GM21619 (cell line): ENCODE measurements at regions not wholly inside any gene's neighbourhood (a gene's known extent, or its start where the extent isn't known, plus 50 kb on each side); places are given as distances from the start of the nearest gene placed in this dataset.

ENCODE experiments used
- ATAC-seq: cut with Tn5 transposase; IDR thresholded peaks from one replicate; pipeline ENCODE4 v1.9.1; 2021; ENCODE audit not compliant: unreplicated experiment

DNA sequence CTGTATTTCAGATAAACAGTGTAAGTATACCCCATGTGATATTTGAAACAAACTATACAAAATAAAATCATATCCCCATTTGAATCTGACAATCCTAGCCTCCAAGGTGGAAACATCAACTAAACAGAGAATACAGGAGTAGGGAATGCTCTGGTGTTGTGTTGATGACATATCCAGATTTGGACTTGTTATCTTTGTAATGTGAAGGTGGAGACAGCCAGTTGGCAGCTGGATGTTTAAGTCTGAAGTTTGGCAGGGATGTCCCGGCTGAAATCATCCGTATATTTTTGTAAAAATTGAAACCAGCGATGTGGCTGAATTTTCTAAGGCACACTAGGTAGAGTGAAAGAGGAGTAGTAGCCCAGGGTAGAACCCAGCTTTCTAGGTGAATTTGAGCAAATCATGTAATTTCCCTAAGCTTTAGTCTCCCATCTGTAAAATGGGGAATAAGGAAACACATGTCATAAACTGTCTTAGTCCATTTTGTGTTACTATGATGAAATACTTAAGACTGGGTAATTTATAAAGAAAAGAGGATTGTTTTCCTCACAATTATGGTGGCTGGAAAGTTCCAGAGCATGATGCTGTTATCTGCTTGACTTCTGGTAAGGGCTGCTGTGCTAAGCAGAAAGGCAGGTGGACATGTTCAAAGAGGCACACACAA is 246.6 kb upstream of the APCDD1 start:
- no peak for ATAC-seq

DNA sequence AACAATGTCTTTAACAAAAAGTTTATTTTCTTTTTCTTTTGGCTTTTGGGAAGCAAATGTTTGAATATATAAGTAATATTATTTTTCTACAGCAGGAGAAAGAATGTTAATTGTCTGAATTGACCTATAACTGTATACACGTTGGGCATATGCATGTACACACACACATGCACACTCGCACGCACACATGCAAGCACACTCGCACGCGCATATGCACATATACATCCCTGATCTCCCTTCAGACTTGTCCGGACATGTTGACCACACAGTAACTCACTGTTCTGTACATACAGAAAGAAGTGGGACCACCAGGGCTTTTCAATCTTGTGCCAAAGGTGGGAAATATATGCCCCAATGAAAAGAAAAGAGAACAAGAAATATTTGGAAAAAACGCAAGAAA is 245.1 kb upstream of the APCDD1 start:
- no peak for ATAC-seq

DNA sequence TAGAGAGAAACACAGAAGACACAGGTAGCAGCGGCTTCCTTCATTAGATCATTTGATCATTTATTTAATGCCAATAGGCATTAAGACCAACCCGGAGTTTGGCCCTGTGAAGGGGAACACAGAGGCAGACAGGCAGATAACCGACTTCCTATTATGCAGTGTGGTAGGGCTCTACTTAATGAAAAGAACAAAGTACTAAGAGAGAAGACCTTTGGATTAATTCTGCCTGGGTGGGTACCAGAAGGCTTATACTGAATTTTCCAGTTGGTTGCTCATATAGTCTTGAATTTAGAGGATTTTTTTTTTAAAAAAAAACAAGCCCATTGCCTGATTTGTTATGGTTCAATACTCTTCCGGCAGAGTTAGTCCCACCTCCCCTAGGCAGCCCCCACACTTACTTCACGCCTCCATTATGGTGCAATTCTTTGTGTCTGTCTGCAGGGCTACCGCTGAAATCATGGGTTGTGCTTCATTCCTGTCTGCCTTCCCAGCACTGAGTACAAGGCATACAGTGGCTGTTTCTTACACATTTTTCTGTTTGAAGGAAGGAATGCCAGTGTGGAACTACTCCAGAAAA is 244.3 kb upstream of the APCDD1 start:
- ATAC-seq = no peak

DNA sequence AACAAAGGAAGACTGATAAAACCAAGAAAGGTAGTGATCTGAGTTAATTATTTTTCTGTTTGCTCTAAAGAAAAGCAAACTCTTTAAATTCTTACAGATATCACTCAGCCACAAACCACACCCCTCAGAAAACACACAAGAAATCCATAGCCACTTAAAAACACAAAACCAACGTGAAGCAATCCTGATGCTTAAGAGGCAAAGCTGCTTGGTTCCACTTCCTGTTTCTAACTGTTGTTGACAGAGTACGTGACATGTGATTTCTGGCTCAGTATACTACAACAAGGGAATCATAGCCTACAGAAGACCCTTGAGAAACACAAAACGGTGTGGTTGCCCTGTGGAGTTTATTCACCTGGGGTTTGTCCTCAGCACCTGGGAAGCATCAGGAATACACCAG is 240.9 kb upstream of the APCDD1 start:
- ATAC-seq = no peak

DNA sequence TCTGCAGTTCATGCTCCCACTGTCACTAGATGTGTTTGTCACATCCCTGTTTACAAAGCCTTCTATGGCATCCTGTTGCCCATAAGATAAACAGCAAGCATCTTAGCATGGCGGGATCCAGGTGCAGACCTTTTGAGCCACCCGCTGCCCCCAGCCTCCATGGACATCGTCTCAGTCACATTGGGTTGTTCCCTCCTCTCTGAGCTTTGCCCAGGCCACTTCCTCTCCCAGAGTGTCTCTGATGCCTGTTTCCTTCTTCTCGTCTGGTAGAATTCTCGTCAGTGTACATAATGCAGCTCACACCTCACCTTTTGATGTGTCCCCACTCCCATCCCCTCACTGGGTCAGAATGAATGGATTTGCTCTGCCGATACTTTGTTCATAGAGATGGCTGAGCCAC is 239.0 kb upstream of the APCDD1 start:
- no peak for ATAC-seq

DNA sequence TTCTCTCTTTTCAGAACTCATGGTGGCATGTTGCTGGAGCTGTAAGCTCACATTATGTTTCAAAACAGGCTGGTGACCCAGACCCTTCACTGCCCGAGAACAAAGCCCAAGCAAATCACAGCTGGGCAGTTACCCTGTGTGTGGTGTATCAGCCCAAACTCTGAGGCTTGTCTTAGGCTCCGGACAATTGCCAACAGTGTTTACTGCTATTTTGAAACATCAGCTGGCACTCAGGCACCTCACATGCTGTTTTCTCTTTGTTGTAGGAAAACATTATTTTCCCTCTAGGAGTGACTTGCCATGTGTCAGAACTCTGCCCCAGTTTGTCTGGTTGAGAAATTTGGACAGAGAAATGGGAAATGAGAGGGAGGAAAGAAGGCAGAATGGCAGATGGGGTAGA is 237.6 kb upstream of the APCDD1 start:
- ATAC-seq = no peak

DNA sequence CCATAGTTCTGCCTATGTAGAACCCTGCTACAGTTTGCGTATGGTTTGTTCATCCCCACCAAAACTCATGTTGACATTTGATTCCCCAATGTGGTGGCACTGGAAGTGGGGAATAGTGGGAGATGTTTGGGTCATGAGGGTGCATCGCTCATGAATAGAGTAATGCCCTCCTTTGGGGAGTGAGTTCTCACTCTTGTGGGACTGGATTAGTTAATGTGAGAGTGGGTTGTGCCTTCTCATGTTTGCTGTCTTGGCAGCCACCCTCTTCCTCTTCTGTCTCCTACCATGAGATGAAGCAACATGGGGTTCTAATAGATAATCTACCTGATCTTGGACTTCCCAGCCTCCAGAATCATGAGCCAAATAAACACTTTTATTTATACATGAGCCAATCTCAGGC is 237.2 kb upstream of the APCDD1 start:
- ATAC-seq = no peak

DNA sequence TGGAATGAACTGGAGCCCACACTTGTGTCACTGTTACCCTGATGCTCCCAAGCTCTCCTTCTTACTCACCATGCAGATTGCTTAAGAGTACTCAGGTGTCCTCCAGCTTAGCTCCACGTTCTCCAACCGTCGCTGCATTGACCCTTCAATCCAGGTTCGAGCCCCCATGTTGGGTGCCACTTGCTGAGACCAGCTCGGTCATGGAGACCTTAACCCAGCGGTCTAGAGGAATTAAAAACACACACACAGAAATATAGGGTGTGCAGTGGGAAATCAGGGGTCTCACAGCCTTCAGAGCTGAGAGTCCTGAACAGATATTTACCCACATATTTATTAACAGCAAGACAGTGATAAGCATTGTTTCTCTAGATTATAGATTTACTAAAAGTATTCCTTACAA is 229.1 kb upstream of the APCDD1 start:
- ATAC-seq = no peak

DNA sequence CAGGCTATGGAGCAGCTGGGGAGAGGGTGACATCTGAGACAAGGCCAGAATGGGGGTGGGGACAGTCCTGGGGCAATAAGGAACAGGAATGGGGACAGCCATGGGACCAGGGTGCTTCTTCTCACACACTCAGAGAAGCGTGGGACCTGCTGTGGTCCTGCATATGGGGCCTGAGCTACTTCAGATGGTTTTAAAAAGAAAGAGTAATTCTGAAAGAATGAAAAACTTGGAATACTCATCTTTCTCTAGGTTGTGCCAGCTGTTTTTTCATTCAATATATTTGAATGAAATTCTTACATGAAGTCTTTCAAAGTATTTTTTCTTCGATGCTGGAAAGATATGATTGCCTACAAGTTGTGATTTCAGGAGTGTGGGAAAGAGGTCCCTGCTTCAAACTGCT is 227.5 kb upstream of the APCDD1 start:
- no peak for ATAC-seq

DNA sequence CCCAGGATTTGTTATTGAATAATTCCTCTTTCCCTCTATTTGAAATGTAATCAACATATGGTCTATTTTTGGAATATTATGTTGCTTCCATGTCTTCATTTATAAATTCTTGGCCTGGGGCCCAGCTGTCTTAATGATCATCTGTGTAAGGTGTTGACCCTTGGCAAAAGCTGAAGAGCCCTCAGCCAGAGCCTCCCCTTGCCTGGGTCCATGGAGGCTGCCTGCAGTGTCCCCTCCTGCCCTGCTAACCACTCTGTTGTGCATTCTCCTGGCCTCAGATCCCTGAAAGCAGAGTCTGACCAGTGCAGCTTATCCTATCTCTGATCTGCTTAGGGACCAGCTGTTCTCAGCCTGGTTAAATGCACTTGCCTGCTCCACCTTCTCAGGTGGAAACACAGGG is 226.1 kb upstream of the APCDD1 start:
- no peak for ATAC-seq

DNA sequence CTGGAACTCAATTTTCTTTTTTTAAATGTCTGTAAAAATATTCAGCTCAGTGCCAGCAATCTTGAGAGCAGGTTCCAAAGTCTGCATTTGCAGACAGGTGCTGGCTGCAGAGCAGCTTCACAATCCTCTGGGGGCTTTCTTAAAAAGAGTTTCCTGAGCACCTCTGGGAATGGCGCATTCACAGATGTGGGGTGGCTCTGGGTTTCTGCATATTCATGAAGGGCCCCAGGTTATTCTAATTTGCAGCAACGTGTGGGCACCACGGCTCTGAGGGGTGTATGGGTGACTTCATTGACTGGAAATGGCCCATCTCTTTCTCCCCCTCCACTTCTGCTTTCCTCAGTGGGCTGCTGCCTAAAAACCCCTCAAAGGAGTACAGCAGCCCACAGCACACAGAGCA is 225.0 kb upstream of the APCDD1 start:
- ATAC-seq = no peak

DNA sequence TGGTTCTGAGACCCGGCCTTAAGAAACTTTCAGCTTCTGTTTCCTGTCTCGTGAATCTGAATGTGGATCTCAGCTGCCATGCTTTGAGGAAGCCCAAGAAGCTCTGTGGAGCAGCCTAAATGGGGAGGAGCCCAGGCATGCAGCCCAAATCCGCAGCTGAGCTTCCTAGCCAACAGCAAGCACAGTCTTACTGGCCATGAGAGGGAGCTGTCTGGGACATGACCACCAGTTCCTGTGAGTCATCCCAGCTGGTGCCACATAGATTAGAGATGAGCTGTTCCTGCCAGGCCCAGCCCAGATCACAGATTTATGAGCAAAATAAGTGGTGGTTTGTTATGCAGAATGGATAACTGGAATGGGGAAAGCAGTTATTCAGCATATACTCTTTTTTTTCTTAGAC is 224.4 kb upstream of the APCDD1 start:
- ATAC-seq = no peak

DNA sequence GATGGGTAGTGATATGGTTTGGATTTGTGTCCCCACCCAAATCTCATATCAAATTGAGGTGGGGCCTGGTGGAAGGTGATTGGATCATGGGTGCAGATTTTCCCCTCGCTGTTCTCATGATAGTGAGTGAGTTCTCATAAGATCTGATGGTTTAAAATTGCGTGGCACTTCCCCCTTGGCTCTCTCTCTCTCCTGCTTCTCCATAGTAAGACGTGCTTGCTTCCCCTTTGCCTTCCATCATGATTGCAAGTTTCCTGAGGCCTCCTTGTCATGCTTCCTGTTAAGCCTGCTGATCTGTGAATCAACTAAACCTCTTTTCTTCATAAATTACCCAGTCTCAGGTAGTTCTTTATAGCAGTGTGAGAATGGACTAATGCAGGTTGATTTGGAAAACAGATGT is 223.2 kb upstream of the APCDD1 start:
- no peak for ATAC-seq

DNA sequence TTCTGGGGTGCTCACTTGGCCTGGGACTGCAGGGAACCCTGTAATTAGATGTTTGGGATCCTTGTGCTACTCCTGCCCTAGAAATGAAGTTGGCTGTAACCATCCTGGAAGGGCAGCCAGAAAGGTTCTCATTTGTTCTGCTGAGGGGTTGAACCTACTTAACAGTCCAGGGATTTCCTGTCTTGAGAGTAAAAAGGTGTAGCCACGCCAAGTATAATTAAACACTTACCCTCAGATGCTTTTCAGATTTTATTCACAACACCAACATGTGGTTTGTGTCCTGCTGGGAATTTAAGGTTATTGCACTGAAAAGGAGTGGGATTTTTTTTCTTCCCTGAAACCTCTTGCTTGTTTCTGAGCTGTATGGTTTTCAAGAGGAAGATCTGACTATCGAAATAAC is 222.4 kb upstream of the APCDD1 start:
- no peak for ATAC-seq

DNA sequence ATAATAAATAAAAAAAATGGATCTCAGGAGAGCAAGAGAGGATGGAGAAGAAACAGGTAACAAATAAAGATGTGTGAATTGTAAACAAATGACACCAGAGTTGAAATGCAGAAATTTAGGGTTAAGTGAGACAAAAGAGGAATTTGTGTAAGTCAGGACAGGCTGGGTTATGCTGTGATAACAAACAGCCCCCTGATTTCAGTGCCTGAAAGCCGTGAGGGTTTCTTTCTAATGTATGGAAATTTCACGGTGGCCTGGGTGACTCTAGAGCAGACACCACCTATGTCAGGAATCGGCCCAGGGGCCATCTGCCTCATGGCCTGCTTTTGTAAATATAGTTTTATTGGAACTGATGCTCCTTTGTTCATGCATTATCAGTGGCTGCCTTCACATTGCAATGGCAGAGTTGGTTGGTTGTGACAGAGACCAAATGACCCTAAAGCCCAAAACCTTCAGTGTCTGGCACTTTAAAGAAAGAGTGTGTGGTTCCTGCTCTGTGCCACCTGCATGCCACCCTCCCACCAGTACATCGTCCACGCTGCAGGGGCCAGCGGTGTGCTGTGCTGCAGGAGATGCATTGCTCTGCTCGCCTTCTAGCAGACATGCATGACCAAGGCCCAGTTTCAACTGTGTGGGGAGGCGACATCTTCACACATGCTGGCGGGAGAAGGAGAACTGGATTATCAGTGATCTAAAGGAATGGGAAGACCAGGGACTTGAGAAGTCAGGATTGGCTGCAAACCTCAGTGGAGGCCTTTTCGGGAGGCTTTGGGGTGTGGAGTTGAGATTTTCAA is 221.2 kb upstream of the APCDD1 start:
- ATAC-seq = no peak

DNA sequence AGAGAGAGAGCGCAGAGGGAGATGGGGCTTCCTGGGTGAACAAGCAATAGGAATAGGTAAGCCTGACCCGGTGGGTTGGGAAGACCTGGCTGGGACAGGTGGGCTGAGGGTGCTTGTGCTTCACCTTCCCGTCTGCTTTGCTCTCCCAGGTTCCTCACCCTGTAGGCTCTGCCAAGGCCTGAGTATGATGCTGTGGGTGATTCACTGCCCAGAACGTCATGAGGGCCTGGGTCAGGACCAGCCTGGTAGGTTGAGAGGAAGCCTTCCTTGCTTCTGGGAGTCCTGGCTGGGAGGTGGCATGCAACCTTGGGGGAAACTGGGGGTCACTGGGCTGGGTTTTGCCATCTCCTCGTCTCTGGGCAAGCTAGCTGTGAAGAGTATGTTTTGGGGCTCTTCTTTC is 220.2 kb upstream of the APCDD1 start:
- no peak for ATAC-seq

DNA sequence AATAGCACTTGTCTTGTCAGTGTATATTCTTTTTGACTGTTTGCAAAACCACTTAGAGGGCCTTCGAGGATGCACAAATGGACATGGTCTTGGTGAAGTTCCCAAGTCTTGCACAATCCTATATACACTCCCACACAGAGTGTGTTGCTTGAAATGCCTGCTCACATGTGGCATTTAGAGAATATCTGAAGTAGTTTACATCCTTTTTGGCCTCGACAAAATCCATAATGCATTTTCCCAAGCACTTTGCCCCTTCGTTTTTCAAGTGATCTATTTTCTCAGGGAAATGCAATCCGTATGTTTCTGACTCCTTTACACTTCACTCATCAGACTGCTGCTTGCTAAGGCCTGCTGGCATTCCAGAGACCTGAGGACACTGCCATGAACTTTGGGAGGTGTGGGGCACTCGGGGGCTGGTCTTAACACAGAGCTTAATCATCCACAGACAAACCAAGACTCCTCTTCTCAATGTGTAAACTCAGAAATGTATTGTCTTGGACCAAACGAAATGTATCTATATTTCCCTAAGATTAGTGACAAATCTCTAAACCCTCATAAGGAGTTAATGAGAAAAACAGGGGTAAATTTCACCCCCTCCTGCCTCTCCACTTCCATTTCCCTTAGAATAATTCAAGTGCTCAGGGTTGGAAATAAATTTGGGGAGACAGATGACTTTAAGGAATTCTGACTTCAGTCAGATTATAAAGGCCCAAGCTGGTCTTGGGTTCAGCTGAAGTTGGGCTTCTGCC is 219.3 kb upstream of the APCDD1 start:
- no peak for ATAC-seq

DNA sequence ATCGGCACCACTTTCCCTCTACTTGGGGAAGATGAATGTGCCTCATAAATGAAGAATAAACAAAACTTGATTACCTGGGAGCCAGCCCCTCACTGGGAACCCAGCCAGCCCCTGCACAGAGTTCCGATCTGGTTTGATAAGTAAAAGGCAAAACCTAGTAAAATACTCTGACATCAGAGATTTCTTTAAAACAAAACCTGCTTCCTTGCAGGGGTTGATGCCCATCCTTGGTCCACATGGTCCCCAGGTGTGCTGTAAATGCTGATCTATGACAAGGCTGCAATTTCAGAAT is 218.8 kb upstream of the APCDD1 start:
- no peak for ATAC-seq

DNA sequence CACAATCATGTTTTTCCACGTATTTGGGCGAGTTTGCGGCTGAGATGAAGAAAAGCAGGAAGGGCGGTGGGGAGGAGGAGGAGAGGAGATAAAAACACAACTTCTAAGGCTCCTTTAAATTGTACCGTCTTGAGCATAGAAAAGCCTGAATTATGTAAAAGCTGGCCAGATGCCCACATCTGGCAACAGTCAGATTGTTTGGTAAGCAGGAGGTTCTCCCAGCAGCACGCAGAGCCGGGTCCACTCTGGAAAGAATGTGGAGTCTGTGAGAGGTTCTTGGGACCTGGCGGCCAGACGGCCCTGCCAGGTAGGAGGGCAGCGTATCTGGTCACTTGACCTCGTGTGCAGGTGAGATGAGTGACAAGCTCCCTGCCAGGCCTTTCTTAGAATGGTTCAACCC is 215.3 kb upstream of the APCDD1 start:
- ATAC-seq = no peak

DNA sequence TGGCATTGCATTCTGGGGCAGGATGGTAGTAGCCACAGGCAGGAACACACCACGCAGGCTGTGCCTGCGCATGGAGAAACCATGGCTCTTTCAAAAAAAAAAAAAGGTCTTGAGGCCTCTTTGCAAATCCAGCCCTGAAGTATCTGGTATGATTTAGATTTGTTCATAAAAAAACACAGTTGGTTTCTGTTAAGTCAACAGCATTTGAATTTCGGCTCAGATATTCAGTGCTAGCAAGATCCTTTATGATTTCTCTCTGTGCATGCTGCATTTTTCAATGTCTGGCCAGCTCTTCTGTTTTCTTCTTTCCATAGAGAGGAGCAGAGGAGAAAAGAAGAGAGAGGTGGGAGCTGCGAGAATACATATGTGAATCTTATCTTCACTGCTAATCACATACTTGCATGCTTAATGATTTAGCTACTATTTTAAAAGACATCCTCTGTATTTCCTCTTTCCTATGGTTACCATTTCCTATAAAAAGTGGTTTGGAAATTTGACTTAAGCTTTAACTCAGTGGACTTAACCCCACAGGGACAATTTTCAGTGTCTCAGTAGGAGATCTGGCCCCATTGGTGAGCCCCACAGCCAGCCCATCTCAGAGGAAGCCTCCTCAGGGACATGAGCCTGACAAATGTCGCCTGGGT is 214.3 kb upstream of the APCDD1 start:
- ATAC-seq = no peak

DNA sequence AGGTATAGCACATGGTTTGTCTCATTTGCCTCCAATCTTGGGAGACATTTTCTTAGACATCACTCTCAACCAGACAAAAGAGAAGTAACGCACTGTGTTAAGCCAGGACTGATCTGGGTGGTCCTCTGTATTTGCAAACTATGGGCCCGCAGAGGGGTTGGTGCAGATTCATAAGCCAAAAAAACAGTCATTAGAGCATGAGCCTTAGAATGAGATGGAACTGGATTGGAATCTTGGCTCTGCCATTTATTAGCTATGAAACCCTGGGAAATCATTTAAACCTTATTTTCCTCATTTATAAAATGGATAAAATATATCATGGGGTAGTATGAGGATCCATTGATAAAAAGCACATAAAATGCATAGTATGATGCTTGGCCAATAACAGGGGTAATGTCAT is 213.5 kb upstream of the APCDD1 start:
- no peak for ATAC-seq

DNA sequence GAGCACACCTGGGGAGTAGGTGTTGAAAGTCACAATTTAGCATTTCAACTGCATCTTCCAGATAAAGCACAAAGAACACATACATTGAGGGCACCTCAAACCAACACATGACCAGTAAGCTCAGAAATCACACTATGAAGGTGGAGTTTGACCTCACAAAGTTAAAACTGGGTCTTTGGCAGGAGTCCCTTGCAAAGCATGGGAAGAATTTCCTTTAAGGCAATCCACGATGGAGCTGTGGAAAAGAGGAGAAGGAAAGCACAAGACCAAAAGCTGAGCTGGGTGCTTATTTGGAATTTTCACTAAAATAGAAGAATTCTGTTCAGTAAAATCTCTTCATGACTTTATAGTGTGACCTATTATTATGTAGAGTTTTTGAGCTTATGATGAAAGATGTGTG is 212.9 kb upstream of the APCDD1 start:
- no peak for ATAC-seq
